ENCODE measurements at regions not wholly inside any gene's neighbourhood (a gene's known extent, or its start where the extent isn't known, plus 50 kb on each side); places are given as distances from the start of the nearest gene placed in this dataset.
"Not testable (repeated sequence)": the region's sequence is repeated elsewhere in the genome, so short reads cannot be mapped to it uniquely, and the experiment has no call there.

- no peak for DNase-seq
Observed at GRCh38 chr6:21745543-21746337, 152.2 kb downstream of the SOX4 start.

DNA sequence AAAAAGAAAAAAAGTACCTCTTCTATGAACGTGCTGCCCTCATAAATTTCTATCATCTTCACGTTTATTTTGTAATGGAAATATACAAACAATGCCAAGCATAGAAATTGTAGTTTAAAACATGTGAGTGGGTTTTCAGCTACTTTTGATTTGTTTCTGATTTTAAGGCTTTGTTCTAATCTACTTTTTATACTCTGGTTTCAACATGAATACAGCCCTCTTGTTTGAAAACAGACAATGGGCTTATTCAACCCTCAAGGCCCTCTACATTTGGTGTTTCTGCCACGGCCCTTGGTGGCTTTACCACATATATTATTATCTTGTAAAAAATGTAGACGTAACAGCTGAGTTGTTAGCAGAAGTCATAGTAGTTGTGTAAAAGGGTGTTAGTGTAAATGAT, 153.9 kb downstream of the SOX4 start:
- no peak for DNase-seq

DNA sequence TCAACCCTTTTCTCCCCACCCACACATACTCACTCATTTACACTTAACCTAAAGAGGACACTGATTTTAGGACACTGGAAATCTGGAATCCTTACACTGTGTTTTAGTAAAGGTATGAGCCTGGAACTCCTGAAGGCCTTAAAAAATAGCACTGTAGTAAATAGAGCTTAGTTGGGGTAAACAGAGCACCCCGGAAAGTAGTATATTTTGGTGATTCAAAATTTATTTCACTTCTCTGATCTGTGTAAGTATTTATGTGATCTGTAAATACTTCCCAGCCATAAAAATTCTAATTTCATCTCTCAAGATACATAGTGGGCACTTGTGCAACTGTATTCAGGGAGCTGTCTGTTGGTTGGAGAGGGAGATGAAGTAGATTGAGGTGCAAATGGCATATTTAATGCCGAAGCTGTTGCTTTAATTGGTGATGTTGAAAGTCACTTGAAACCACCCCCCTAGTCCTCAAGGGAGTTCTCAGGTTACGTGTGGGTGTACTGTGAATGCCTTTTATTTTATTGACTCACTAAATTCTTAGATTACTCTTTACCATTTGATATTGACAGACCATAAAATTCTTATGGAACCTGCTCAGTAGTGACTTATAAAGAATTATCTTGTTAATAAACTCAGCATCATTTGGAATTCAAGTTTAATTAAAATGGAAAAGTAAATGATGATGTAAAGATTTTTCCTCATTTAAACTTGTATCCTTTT, 154.9 kb downstream of the SOX4 start:
- no peak for DNase-seq

DNA sequence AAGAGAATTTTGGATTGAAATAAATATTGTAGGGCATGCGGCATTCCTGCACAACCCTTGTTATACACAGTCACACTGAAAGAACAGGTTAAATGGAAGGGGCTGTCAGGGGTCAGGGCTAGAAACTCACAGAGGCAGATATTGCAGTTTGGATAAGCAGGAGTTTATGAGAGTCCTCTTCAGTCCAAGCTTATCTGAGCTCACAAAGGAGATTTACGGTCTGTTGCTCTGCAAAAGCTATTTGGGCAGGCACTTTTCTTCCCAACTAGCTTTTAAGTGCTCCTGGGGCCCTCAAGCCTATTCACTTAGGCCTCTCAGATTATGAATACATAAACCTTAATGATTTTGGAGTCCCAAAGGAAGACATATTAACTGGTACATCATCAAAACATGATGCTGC, 156.2 kb downstream of the SOX4 start:
- DNase-seq, result no peak

DNA sequence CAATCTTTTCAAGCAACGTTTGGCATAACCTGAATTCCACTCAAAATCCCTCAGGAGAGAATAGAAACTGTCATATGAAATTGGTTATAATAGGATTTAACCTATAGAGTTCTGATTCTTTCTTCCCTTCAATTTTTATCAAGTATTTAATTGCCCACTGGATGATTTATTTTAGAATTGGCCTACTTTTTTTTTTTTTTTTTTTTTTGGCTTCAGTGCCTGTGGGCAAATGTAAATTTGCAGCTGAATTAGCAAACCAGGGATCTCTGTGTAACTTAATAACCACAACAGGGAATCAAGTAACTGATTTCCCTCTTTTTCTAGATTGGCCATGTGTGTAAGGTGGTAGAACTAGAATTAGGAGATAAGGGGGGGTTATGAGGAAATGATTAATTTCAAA, 157.0 kb downstream of the SOX4 start:
- DNase-seq, result no peak

- no peak for DNase-seq
Observed at GRCh38 chr6:21751608-21752007, 158.1 kb downstream of the SOX4 start.

DNA sequence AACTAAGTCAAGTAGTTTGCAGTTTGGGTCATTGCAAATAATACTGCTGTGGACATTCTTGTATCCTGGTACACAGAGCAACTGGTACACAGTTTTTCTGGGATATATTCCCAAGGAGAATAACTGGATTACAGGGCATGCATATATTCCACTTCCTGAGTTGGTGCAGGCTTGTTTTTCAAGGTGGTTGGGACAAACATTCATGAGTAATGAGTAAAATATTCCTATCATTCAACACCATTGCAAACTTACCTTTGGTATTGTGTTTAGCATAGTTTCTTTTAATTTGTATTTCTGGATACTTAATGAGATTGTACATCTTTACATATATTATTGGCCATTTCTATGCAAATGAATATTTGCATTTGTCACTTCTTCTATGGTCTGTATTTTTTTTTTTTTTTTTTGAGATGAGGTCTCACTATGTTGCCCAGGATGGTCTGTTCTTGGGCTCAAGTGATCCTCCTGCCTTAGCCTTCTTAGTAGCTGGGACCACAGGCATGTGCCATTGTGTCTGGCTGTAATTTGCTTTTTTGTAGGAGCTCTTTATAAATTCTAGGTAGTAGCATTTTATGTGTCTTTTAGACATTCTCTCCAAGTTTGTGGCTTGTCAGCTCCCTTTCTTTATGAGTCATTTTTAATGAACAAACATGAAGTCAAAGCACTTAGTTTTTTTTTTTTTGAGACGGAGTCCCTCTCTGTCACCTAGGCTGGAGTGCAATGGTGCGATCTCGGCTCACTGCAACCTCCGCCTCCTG, 158.7 kb downstream of the SOX4 start:
- DNase-seq, result no peak

GRCh38 chr6:21753241-21754108, 159.9 kb downstream of the SOX4 start:
- DNase-seq, result no peak

DNA sequence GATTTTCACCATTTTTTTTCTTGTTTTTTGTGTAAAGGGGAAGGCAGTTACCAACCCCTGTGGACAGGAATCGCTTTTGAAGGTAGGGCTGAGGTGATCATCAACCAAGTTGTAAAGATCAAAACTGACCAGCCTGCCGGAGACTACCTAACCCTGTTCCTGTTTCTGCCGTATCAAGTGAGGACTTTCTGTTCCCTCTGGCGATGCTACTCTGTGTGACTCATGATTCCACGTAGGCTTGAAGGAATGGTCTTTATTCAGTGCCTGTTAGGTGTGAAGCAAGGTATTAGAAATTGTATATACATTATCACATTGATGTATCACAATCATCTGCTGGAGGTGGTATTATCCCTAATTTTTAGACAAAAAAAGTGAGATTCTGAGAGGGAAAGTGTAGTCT, 161.3 kb downstream of the SOX4 start:
- DNase-seq, result no peak

DNA sequence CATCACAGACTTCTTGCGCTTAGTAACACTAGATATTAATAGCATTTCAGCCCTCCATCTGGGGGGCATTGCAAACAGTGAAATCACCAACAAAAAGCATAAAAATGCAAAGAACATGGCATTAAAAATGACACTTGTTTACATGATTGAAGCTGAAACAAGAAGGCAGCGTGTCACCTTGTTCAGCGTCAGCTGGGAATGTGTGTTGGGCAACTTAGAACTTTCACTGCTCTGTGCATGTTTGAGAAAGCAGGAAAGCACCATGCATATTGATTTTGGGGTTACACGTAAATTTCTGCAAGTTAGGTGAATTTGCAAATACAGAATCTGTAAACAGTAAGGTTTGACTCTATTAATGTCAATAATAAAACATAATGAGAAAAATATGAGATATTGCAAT, 162.9 kb downstream of the SOX4 start:
- no peak for DNase-seq

- DNase-seq, result not testable (repeated sequence)
Observed at GRCh38 chr6:21757392-21757791, 163.8 kb downstream of the SOX4 start.

DNA sequence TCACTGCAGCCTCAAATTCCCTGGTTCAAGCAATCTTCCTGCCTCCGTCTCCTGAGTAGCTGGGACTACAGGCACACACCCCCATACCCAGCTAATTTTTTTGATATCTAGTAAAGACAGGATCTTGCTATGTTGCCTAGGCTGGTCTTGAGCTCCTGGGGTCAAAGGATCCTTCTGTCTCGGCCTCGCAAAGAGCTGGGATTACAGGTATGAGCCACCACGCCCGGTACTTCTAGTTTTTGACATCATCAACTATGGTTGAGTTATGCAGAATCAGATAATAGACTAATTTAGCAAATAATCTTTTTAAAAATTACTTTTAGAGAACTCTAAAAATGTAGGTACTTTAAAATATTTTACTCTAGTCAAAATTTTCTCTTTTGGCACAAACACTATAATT, 166.2 kb downstream of the SOX4 start:
- no peak for DNase-seq

DNA sequence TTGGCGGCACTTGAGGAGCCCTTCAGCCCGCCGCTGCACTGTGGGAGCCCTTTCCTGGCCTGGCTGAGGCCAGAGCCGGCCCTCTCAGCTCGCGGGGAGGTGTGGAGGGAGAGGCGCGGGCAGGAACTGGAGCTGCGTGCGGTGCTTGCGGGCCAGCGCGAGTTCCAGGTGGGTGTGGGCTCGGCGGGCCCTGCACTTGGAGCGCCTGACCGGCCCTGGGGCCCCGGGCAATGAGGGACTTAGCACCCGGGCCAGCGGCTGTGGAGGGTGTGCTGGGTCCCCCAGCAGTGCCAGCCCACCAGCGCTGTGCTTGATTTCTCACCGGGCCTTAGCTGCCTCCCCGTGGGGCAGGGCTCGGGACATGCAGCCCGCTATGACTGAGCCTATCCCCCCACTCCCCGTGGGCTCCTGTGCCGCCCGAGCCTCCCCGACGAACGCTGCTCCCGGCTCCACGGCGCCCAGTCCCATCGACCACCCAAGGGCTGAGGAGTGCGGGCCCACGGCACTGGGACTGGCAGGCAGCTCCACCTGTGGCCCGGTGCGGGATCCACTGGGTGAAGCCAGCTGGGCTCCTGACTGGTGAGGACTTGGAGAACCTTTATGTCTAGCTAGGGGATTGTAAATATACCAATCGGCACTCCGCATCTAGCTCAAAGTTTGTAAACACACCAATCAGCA, 167.6 kb downstream of the SOX4 start:
- not testable (repeated sequence) for DNase-seq

GRCh38 chr6:21764989-21765388, 171.4 kb downstream of the SOX4 start:
- no peak for DNase-seq

DNA sequence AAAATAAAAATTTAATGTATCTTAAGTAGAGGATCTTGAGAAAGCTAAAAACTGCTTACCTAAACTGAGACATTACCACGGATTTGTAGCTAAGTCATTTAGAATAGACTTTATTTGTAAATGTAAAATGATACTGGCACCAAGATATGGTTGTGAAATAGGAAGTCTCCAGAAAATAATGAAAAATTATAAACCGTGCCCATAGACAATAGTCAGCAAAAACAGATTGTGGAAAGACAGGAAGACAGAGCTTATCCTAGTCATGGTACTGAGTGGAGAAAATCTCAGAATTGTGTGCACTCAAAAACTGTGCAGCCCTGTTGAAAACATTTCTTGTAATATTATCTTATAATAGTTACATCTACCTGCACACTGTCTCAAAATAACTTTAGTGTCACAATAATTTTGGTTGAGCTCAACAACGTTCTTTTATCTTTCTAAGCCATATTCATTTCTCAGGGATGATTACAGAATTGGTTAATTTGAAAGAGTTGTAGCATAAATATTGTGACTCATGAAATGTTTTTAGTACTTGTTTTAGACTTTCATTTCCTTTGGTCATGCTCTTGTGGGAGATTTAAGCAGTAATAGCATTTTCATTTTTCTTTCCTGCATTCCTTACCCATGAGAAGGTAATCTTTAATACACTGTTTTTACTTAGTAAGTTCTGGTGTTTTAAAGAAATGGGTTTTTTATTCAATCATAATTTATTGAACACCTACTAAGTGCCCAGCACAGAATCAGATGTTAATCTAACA, 174.5 kb downstream of the SOX4 start:
- no peak for DNase-seq

DNA sequence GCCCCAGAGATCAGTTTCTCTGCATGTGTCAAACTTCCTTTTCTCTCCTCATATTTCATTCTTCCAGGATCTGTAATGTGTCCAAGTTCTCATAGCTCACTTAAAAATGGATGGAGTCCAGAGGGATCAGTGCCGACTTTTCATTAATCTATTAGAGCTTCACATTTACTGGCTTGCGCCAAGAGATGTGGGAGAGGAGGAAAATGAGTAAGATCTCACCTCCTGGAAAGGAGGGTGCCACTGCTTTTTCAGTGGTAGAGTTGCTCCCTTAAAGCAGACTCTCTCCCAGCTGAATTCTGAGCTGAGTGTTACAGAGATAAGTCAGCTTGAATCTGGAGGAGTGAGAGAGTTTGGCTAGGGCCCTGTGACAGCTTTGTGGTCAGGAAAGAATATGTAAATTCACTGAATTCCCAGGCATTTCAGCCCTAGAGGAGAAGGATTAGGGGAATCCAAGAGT, 175.9 kb downstream of the SOX4 start:
- peak; percentile 85 for DNase-seq

DNA sequence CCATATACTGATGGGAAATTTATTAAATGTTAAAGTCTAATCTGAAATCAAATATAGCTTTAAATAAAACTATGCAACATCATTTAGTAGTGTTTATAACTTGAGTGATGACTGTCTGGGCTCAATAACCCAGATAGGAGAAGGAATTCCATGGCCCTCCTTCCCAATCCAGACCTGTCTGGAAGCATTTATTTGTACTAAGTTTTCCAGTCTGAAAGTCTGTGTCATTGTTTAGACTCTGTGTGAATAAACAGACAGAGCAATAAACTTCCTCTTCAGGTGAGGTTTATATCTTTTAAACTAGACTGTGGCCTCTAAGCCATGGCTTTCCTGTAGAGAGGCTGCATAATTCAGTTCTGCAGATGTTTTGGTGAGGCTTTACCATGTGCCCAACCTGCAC, 176.4 kb downstream of the SOX4 start:
- DNase-seq, result no peak

DNA sequence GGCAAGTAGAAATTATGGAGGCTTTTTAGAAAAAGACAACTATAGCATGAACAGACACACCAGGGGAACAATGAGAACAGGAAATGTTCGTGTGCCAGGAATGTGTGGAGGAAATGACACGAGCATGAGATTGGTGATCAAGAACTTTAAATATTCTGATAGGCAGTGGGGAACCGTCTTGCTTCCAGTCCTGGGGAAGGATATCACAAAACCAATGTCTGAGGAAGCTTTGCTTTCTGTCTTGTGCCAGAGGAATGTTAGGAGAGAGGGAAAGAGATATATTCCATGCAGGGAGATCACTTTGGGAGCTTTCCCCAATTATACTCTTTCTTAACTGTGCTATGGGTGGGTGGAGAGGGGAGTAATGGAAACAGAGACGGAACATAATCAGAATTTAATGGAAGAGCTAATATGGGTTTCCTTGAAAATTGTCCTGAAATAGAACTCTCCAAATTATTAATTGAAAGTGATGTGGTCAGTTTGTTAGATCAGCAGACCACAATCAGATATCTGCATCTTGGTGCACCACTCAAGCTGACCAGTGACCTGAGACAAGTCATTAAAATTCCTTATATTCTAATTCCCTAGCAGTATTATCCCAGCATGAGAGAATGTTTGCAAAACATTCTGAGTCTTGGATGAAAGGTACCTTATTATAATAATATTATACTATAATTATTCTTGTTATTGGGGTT, 178.2 kb downstream of the SOX4 start:
- DNase-seq, result no peak

DNA sequence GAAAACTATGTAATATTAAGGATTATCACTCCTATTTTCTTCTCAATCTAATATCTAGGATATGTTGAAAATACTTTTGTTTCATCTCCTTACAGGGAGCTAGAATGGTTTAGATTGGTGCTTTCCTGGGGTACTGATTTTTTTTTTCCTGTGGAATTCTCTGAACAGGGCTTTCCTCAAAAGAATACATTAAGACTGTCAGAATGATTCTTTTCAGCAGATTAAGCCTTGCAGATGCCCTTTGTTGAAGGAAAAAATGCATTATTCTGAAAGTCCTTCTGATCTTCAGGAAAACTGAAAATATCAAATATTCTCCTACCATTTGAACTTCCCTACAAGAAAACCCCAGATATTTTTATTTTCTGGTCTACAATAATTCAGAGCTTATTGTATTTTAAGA, 178.9 kb downstream of the SOX4 start:
- DNase-seq, result no peak

Data from skin of body (tissue), 1 donor.